ENCODE measurements at regions not wholly inside any gene's neighbourhood (a gene's known extent, or its start where the extent isn't known, plus 50 kb on each side); places are given as distances from the start of the nearest gene placed in this dataset.

DNA sequence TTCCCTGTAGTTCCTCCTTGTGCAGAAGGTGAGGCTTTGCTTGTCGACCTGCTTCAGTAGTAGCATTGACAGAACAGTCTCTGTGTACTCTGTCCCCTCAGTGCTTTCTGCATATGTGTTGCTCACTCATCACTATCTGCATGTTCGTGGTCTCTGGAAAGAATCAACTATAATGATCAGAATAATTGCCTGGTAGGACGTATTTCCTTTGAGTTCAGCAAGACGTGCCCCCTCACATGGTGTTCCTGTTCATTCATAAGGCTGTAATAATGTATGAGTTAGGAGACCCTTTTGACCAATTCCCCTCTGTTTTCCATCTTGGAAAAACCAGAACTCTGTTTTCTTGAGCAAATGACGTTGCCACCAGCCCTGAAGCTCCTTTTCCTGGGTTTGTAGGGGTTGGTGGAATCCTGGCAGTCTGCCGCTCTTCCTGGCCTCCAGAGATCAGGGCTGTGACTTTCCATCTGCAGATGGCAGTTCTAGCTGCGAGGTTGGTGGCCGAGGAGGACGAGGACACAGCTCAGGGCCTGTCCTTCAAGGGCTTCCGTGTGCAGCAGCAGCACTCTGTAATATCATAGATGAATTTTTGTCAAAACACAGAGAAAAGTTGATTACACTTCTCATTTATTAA is 61.9 kb downstream of the EXOSC2 start:
- DNase-seq (ENCODE audit: low read depth), result no peak

- no peak for DNase-seq (ENCODE audit: low read depth)
Observed at GRCh38 chr9:130756037-130756436, 62.5 kb downstream of the EXOSC2 start.

DNA sequence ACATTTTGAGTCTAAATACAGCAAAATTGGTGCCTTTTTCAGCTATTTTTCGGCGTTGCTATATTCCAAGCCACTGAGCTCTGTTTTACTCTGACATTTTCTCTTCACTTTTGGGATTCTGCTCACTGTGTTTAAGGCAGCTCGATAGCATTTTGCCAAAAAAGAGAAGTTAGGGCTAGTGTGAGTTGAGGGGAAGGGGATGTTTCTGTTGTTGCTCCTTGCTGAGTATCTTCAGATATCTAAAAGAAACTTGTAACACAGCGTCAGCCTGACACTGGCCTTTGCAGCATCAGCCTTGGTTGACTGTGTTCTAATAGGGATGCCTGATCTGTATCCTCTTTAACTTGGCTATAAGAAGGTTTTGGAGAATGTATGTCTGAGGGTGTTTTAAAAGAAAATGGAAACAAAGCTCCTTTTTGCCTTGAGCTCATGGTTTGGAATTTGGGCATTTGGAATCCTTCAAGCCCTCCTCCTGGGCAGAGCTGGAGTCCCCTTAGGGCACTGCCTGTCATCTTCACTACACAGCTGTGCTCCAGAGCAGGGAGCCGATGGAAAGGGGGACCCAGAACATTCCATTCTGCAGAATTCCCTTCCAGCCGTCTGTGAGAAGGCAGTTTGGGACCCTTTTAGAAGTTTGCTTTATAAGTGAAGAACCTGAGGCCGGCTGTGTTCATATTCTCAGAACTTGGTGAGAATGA is 63.0 kb downstream of the EXOSC2 start:
- DNase-seq (ENCODE audit: low read depth), result no peak

DNA sequence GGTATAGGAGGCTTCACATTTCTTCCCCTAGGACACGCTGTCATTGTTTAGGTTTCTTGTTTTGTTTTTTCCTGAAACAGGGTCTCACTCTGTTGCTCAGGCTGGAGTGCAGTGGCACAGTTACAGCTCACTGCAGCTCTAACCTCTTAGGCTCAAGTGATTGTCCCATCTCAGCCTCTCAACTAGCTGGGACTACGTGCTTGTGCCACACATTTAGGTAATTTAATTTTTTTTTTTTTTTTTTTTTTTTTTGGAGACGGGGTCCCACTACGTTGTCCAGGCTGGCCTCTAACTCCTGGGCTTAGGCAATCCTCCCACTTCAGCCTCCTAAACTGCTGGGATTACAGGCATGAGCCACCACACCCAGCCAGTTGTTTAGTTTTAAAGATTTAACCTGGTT is 66.2 kb downstream of the EXOSC2 start:
- no peak for DNase-seq (ENCODE audit: low read depth)

DNA sequence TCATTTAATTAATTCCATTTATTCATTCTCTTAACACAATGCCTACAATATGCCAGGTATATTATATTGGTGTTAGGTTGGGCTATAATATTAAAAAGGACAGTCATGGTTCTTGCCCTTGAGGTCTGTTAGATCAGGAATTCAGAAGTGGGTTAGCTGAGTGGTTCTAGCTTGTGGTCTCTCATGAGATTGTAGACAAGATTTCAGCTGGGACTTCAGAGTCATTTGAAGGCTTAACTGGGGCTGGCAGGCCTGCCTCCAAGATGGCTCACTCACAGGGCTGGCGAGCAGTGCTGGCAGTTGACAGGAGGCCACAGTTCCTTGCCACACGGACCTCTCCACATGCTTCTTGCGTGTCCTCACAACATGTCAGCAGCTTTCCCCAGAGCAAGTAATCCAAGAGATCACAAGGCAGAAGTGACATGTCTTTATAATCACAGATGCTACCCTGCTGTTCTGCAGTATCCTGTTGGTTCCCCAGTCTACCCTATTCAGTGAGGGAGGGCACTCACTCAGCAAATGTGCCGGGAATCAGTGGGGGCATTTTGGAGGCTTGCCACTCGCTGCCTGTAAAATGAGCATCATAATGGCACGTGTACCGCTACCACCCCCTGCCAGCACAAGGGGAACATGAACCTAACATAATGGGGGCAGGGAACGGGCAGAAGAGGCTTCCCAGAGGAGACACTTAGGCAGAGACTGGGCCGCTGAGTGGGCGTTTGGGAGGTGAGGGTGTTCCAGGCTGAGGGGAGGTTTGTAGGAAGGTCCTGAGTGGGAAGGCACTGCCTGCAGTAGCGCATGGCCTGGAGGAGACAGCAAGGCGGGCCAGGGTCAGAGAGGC is 70.0 kb downstream of the EXOSC2 start:
- no peak for DNase-seq (ENCODE audit: low read depth)

DNA sequence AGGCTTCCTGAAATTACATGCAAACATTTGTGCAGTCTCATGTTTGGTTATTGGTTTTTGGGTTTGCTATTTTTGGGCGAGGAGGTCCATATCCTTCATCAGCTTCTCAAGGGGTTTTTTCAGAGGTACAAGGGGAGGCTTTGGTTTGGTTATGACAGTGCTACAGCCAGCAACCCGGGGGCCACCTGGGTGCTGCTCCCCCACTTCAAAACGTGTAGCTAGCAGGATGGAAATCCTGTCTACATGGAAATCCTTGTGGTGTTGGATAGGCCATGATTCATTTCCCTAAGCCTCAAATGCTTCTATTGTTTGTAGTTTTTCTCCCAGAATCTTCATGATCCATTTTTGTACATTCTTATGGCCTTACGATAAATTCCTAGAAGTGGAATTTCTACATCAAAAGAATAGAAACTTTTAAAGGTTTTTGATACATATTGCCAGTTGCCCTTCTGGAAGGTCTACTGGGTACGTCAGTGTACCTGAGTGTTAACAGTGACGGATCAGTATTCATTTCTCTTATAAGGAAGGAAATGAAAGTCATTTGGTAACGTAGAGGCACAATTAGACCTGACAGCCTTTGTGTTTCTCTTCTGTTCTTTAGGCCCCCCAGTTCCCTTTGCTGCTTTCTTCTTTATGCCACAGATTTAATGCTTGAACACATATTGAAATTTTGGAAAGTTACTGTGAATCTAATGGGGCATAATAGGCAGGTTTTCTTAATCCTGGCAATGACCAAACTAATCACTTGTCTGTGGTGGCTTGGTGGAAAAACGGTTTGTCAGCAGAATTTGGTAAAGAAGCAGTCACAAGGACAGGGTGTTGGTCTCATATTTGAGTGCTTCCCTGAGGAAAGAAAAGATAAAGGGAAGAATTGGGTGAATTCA is 69.7 kb upstream of the ABL1 start:
- no peak for DNase-seq (ENCODE audit: low read depth)

DNA sequence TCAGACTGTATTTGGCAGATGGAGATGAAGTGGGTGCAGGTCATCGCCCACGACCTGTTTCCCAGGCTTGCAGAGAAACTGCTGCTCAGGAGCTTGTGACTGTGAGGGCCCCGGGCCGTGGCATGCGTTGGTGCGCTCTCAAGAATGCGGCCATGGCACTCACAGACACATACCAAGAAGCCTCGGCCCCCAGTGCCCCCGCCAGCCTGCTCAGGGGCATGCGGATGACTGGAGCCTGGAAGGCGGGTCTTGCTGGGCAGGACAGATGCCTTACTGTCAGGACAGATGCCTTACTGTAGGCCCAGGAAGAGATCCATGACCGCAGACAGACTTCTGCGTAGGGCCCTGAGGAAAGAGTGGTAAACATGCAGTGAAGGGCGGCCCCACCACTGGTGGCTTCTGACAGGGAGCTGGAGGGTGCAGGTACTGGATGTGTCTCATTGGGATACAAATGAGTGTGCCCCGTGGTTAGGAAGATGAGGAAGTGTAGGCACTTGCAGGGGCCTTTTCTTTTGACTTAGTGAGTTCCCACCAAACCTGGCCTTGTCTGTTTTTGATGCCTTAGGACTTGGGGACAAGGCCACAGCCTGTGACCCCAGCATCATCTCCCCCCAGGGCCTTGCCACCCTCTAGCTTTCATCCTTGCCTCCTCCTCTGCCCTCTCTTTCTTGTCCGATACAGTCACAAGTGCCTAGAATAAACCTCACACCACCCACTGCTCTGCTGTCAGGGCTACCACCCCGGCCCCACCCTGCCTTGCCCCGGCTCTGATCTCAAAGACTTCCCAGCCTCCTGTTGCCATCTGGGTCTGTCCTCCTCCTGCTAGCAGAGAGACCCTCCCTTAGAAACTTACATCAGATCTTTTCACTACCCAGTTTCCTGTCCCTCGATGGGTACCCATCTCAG is 68.8 kb upstream of the ABL1 start:
- DNase-seq (ENCODE audit: low read depth), result peak; percentile 40

DNA sequence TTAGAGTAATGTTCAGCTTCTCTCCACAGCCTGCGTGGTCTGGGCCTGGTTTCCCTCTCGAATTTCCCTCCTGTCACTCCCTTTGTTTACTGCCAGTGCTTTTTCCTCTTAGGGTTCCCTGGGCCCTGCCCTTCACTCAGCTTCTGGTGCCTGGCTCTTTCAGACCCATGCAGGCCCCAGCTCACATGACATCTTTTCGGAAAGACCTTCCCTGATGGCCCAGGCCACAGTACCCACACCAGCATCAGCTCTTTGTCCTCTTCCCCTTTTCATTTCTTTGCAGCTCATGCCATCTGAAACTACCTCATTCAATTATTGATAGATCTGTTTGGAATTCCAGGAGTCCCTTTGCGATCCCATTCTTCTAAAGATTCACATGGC is 68.1 kb upstream of the ABL1 start:
- no peak for DNase-seq (ENCODE audit: low read depth)

- no peak for DNase-seq (ENCODE audit: low read depth)
Observed at GRCh38 chr9:130768265-130768664, 66.8 kb upstream of the ABL1 start.

DNA sequence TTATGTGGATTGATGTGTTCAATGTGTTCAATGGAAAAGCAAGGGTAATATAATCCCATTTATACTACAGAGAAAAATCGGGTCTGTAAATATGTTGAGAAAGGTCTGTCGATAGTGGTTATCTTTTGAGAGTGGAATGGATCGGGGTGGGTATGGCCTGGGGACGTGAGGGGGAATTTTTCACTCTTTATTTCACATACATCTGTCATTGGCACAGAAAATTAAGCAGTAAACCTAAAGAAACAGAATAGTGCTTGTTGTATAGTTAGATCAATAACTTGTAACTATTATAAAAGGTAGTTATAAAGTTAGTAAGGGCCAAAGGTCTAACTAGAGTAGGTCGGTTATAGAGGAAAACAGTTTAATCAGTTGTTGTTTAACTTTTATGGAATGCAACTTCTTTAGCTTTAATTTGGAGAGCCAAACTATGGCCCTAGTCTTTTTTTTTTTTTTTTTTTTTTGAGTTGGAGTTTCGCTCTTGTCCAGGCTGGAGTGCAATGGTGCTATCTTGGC is 66.1 kb upstream of the ABL1 start:
- DNase-seq (ENCODE audit: low read depth), result no peak

- DNase-seq (ENCODE audit: low read depth), result no peak
Observed at GRCh38 chr9:130770093-130770492, 65.0 kb upstream of the ABL1 start.

DNA sequence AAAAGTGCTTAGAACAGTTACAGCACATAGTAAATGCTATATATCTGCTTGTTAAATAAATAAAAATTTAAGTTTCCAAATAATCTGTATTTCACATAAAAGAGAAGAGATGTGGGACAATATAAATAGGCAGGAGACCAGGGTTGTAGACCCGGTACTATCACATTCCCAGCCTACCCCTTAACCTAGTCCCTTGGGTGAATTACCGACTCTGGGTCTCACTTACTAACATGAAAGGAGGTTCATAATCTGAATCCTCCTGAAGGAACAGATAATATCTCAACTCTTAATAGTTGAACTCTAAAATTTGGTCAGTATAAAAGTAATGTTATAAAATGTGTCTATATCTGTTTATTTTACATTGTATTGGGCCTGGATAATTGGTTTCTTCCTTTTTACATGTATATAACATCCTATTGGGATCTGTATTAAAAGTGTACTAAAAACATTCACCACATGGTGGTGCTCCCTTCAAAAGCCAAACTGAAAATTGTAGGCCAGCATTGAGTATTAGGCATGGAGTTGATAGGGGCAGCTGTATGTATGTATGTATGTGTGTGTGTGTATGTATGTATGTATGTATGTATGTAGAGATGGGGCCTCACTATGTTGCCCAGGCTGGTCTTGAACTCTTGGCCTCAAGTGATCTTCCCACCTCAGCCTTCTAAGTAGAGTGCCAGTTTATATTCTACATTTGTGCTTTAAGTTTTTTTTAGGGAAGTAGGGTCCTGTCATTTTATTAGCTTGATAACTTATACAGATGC is 64.2 kb upstream of the ABL1 start:
- DNase-seq (ENCODE audit: low read depth), result peak; percentile 67

GRCh38 chr9:130772185-130772584 is 62.9 kb upstream of the ABL1 start:
- no peak for DNase-seq (ENCODE audit: low read depth)

DNA sequence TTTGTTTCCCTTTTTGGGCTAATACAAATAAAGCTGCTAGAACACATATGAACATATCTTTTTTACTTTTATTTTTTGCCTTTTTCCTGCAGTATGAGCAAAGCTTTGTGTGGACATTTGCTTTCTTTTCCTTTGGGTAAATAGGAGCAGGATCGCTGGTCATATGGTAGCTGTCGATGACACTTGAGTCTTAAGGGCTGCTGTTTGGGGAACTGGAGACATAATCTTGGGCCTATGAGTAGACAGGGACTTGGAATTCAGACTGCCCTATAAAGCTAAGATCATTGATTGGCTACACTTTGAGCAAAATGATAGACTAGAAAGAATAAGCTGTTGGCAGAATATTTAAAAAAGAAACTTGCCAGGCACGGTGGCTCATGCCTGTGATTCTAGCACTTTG is 60.9 kb upstream of the ABL1 start:
- DNase-seq (ENCODE audit: low read depth), result no peak

- no peak for DNase-seq (ENCODE audit: low read depth)
Observed at GRCh38 chr9:130775336-130775991, 59.6 kb upstream of the ABL1 start.

GRCh38 chr9:130779153-130779855 is 55.8 kb upstream of the ABL1 start:
- DNase-seq (ENCODE audit: low read depth), result no peak

GRCh38 chr9:130780415-130780814 is 54.6 kb upstream of the ABL1 start:
- DNase-seq (ENCODE audit: low read depth), result no peak

- peak; percentile 98 for DNase-seq (ENCODE audit: low read depth)
Observed at GRCh38 chr9:130780865-130781504, 54.1 kb upstream of the ABL1 start.
